NB4 (cell line): ENCODE measurements at regions not wholly inside any gene's neighbourhood (a gene's known extent, or its start where the extent isn't known, plus 50 kb on each side); places are given as distances from the start of the nearest gene placed in this dataset.
A peak's percentile ranks its signal among the peaks of the same experiment; 100 is the strongest.

Source experiments
- DNase-seq: peaks from one replicate; pipeline ENCODE4 v3.0.0; 2010; ENCODE audit warnings: low read depth
- H3K4me3 ChIP-seq: one replicate; pipeline ENCODE4 v1.5.1; 2011; ENCODE audit warnings: mild to moderate bottlenecking, low read depth, low read length, moderate library complexity
- CTCF ChIP-seq: IDR thresholded peaks from one replicate; pipeline ENCODE4 v1.5.1; 2012; ENCODE audit warnings: low read depth, low read length
- MAX ChIP-seq: IDR thresholded peaks from 2 replicates; pipeline ENCODE4 v1.6.1; 2011; ENCODE audit warnings: low read depth, low read length
- MYC ChIP-seq: IDR thresholded peaks from 2 replicates; pipeline ENCODE4 v1.6.1; 2011; ENCODE audit warnings: low read depth, low read length
- POLR2A ChIP-seq: IDR thresholded peaks from 2 replicates; pipeline ENCODE4 v1.6.1; 2011; ENCODE audit warnings: mild to moderate bottlenecking; ENCODE audit not compliant: insufficient read length; ENCODE audit errors: extremely low read depth

- no peak for DNase-seq
- H3K4me3 ChIP-seq: no peak overlapping the region
- TF ChIP-seq CTCF (no peak), MAX (no peak), POLR2A (no peak), MYC (no peak)
These were observed 143.2 kb upstream of the TNRC6C start for GRCh38 chr17:77815127-77815905.

- H3K4me3 ChIP-seq: no peak overlapping the region
- no peak for DNase-seq
- TF ChIP-seq CTCF (no peak), MYC (no peak), MAX (no peak), POLR2A (no peak)
These were observed 140.6 kb upstream of the TNRC6C start for GRCh38 chr17:77817953-77818352.

GRCh38 chr17:77819497-77819896 is 139.0 kb upstream of the TNRC6C start:
- DNase-seq: no peak
- no peak overlapping the region for H3K4me3 ChIP-seq
- TF ChIP-seq POLR2A: no peak
- no peak for TF ChIP-seq MYC
- no peak for TF ChIP-seq CTCF
- no peak for TF ChIP-seq MAX

- DNase-seq: peak; percentile 74
- H3K4me3 ChIP-seq: no peak overlapping the region
- TF ChIP-seq MAX (0 out of 2 replicates have a peak, but pooled peaks have one; percentile 7), CTCF (no peak)
These were observed 137.4 kb upstream of the TNRC6C start for GRCh38 chr17:77821114-77821513.

- DNase-seq: no peak
- TF ChIP-seq POLR2A (no peak), MYC (no peak), CTCF (no peak)
- no peak overlapping the region for H3K4me3 ChIP-seq
These were observed 136.0 kb upstream of the TNRC6C start for GRCh38 chr17:77822302-77823030.
